Peyer's patch (tissue), 4 donors: ENCODE measurements at regions not wholly inside any gene's neighbourhood (a gene's known extent, or its start where the extent isn't known, plus 50 kb on each side); places are given as distances from the start of the nearest gene placed in this dataset.

ENCODE experiments used
- CTCF ChIP-seq, 6 experiments: fragments of 450-650 bp in 4 of 6; fragments of 200-600 bp in 2 of 6; sonication (generic) in 1 of 6; IDR thresholded peaks; one replicate each; pipeline ENCODE4 v1.5.1; 2017 to 2019; ENCODE audit warnings: antibody characterized with exemption in 6 of 6, mild to moderate bottlenecking in 3 of 6, moderate library complexity in 1 of 6
- POLR2A ChIP-seq, 2 donors: fragments of 450-650 bp; IDR thresholded peaks; one replicate each; pipeline ENCODE4 v1.5.1; 2017; ENCODE audit warnings: antibody characterized with exemption in 2 of 2, mild to moderate bottlenecking in 2 of 2, moderate library complexity in 2 of 2

GRCh38 chr6:14294270-14294951, 176.8 kb downstream of the CD83 start:
- TF ChIP-seq CTCF (IDR thresholded peaks at IDR 0.05) (no peak), POLR2A (IDR thresholded peaks at IDR 0.05) (no peak)
